ENCODE measurements at regions not wholly inside any gene's neighbourhood (a gene's known extent, or its start where the extent isn't known, plus 50 kb on each side); places are given as distances from the start of the nearest gene placed in this dataset.

- Histone ChIP-seq H2AFZ (ENCODE audit: low read length) (no peak overlapping the region), H3K27me3 (ENCODE audit: control insufficient read depth, insufficient read depth, low read length) (no peaks in the 10 kb centered on the region), H3K9ac (ENCODE audit: insufficient read depth, low read length) (no peak overlapping the region), H3K36me3 (ENCODE audit: control insufficient read depth, insufficient read depth, low read length) (no peaks in the 10 kb centered on the region), H3K4me3 (replicated peaks in 1 of 4; ENCODE audit: control extremely low read depth in 1 of 4, insufficient read depth in 1 of 4, low read depth in 3 of 4, low read length in 4 of 4) (no peak overlapping the region), H3K79me2 (ENCODE audit: control insufficient read depth, insufficient read depth, low read length) (no peaks in the 10 kb centered on the region), H3K4me2 (ENCODE audit: extremely low read depth, insufficient read depth, low read length) (no peak overlapping the region), H4K20me1 (ENCODE audit: control insufficient read depth, extremely low read depth, insufficient read depth, low read length) (no peaks in the 10 kb centered on the region), H3K27ac (ENCODE audit: insufficient read depth, low read length) (no peak overlapping the region), H3K9me3 (ENCODE audit: control insufficient read depth, insufficient read depth, low read depth, low read length) (no peaks in the 10 kb centered on the region), H3K4me1 (ENCODE audit: control insufficient read depth, extremely low read depth, insufficient read depth, low read length) (no peaks in the 10 kb centered on the region)
- TF ChIP-seq CTCF (conservative IDR thresholded peaks at IDR 0.05 in 1 of 2, IDR thresholded peaks at IDR 0.05 in 1 of 2; ENCODE audit: low read depth in 1 of 2, low read length in 2 of 2) (no peak), EZH2 (IDR thresholded peaks at IDR 0.05; ENCODE audit: low read length, missing control alignments) (no peak)
- no peak for DNase-seq (ENCODE audit: low read depth in 2 of 2)
These were observed 180.6 kb upstream of the ZFP64 start for GRCh38 chr20:52372169-52372568.

DNA sequence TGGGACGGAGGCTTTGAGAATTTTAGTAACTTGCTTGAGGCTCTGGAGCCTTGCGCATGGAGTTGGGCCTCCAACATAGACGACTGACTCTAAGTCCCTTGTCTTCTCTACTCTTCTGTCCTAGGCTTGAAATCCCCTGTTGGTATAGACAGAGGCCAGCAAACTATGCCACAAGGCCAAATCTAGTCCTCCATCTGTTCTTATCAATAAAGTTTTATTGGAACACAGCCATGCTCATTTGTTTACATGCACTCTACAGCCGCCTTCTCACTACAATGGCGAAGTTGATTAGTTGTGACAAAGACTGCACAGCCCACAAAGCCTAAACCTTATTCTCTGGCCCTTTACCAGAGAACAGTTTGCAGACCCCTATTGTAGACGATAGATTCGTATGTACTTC is 174.1 kb upstream of the ZFP64 start:
- no peak for TF ChIP-seq EZH2 (IDR thresholded peaks at IDR 0.05; ENCODE audit: low read length, missing control alignments)
- no peak for TF ChIP-seq CTCF (conservative IDR thresholded peaks at IDR 0.05 in 1 of 2, IDR thresholded peaks at IDR 0.05 in 1 of 2; ENCODE audit: low read depth in 1 of 2, low read length in 2 of 2)
- Histone ChIP-seq H3K36me3 (ENCODE audit: control insufficient read depth, insufficient read depth, low read length) (no peaks in the 10 kb centered on the region), H3K79me2 (ENCODE audit: control insufficient read depth, insufficient read depth, low read length) (no peaks in the 10 kb centered on the region), H2AFZ (ENCODE audit: low read length) (no peak overlapping the region), H3K27ac (ENCODE audit: insufficient read depth, low read length) (no peak overlapping the region), H4K20me1 (ENCODE audit: control insufficient read depth, extremely low read depth, insufficient read depth, low read length) (no peaks in the 10 kb centered on the region), H3K4me3 (replicated peaks in 1 of 4; ENCODE audit: control extremely low read depth in 1 of 4, insufficient read depth in 1 of 4, low read depth in 3 of 4, low read length in 4 of 4) (no peak overlapping the region), H3K4me1 (ENCODE audit: control insufficient read depth, extremely low read depth, insufficient read depth, low read length) (no peaks in the 10 kb centered on the region), H3K9ac (ENCODE audit: insufficient read depth, low read length) (no peak overlapping the region), H3K4me2 (ENCODE audit: extremely low read depth, insufficient read depth, low read length) (no peak overlapping the region), H3K9me3 (ENCODE audit: control insufficient read depth, insufficient read depth, low read depth, low read length) (no peaks in the 10 kb centered on the region), H3K27me3 (ENCODE audit: control insufficient read depth, insufficient read depth, low read length) (no peaks in the 10 kb centered on the region)
- DNase-seq (ENCODE audit: low read depth in 2 of 2), result no peak

DNA sequence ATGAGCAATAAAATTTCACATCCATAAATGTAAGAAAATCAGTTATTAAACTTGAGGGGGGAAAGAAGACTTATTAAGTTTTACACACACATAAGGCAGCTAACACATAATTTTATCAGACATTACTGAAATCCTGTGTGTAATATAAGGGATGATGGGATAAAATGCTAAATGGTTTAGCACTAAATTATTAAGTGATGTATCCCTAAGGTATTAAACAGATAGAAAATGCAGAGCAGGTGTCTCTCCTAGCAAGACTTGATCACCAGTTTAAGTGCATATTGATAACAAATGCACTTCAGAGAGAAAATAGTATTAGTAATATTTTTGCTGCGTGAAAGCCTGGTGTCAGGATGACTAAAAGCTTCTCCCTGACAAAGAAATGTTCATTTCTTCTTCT is 172.8 kb upstream of the ZFP64 start:
- H3K9me3 ChIP-seq (ENCODE audit: control insufficient read depth, insufficient read depth, low read depth, low read length), result no peaks in the 10 kb centered on the region
- no peaks in the 10 kb centered on the region for H3K4me1 ChIP-seq (ENCODE audit: control insufficient read depth, extremely low read depth, insufficient read depth, low read length)
- no peak overlapping the region for H3K27ac ChIP-seq (ENCODE audit: insufficient read depth, low read length)
- H3K27me3 ChIP-seq (ENCODE audit: control insufficient read depth, insufficient read depth, low read length), result no peaks in the 10 kb centered on the region
- no peaks in the 10 kb centered on the region for H3K79me2 ChIP-seq (ENCODE audit: control insufficient read depth, insufficient read depth, low read length)
- H4K20me1 ChIP-seq (ENCODE audit: control insufficient read depth, extremely low read depth, insufficient read depth, low read length), result no peaks in the 10 kb centered on the region
- no peak overlapping the region for H2AFZ ChIP-seq (ENCODE audit: low read length)
- no peak overlapping the region for H3K9ac ChIP-seq (ENCODE audit: insufficient read depth, low read length)
- H3K4me2 ChIP-seq (ENCODE audit: extremely low read depth, insufficient read depth, low read length), result no peak overlapping the region
- H3K36me3 ChIP-seq (ENCODE audit: control insufficient read depth, insufficient read depth, low read length), result no peaks in the 10 kb centered on the region
- no peak for DNase-seq (ENCODE audit: low read depth in 2 of 2)
- H3K4me3 ChIP-seq (replicated peaks in 1 of 4; ENCODE audit: control extremely low read depth in 1 of 4, insufficient read depth in 1 of 4, low read depth in 3 of 4, low read length in 4 of 4), result no peak overlapping the region
- no peak for TF ChIP-seq EZH2 (IDR thresholded peaks at IDR 0.05; ENCODE audit: low read length, missing control alignments)
- TF ChIP-seq CTCF (conservative IDR thresholded peaks at IDR 0.05 in 1 of 2, IDR thresholded peaks at IDR 0.05 in 1 of 2; ENCODE audit: low read depth in 1 of 2, low read length in 2 of 2), result no peak
